Keratinocyte (primary cell): ENCODE measurements at regions not wholly inside any gene's neighbourhood (a gene's known extent, or its start where the extent isn't known, plus 50 kb on each side); places are given as distances from the start of the nearest gene placed in this dataset.

Experiments used
- DNase-seq: peaks from one replicate; pipeline ENCODE4 v3.0.0-alpha.2; 2011; ENCODE audit warnings: low read depth, missing footprints, low spot score
- FAIRE-seq: peaks from 2 replicates; lab custom pipeline; 2011; peaks lifted over from hg19 to GRCh38; lab: Jason Lieb, UNC
- H2AFZ ChIP-seq: 2 replicates; pipeline ENCODE4 v1.6.0; 2012; ENCODE audit warnings: low read length, control low read depth, inconsistent platforms; ENCODE audit not compliant: control insufficient read depth
- H3K27ac ChIP-seq: 2 replicates; pipeline ENCODE4 v1.5.1; 2011; ENCODE audit warnings: low read length; ENCODE audit not compliant: control insufficient read depth, insufficient read depth
- H3K27me3 ChIP-seq: 3 replicates; pipeline ENCODE4 v1.6.0; 2011; ENCODE audit warnings: low read length; ENCODE audit not compliant: control insufficient read depth, insufficient read depth; ENCODE audit errors: extremely low read depth
- H3K36me3 ChIP-seq, 2 experiments: 2 replicates in 1 of 2; 3 replicates in 1 of 2; pipeline ENCODE4 v1.5.1; 2011; ENCODE audit warnings: low read length in 2 of 2, mild to moderate bottlenecking in 1 of 2; ENCODE audit not compliant: control insufficient read depth in 2 of 2, insufficient read depth in 2 of 2; ENCODE audit errors: extremely low read depth in 1 of 2
- H3K4me1 ChIP-seq: 3 replicates; pipeline ENCODE4 v1.5.1; 2011; ENCODE audit warnings: low read length; ENCODE audit not compliant: control insufficient read depth, insufficient read depth; ENCODE audit errors: extremely low read depth
- H3K4me2 ChIP-seq: 3 replicates; pipeline ENCODE4 v1.6.0; 2011; ENCODE audit warnings: low read depth, low read length; ENCODE audit not compliant: control insufficient read depth, insufficient read depth; ENCODE audit errors: extremely low read depth
- H3K4me3 ChIP-seq, 3 experiments: fragments of 200-600 bp in 1 of 3; sonication (generic) in 1 of 3; 2 replicates in 2 of 3; 3 replicates in 1 of 3; pipeline ENCODE4 v1.5.1; 2011 to 2016; ENCODE audit warnings: low read length in 3 of 3, mild to moderate bottlenecking in 3 of 3, control low read depth in 2 of 3, inconsistent platforms in 1 of 3, low read depth in 1 of 3, mixed read lengths in 1 of 3, mixed run types in 1 of 3, moderate library complexity in 1 of 3; ENCODE audit not compliant: control insufficient read depth in 2 of 3, insufficient read depth in 2 of 3; ENCODE audit errors: extremely low read depth in 1 of 3
- H3K79me2 ChIP-seq: 2 replicates; pipeline ENCODE4 v1.6.0; 2012; ENCODE audit warnings: low read length; ENCODE audit not compliant: control insufficient read depth, insufficient read depth
- H3K9ac ChIP-seq: 3 replicates; pipeline ENCODE4 v1.6.0; 2011; ENCODE audit warnings: low read length; ENCODE audit not compliant: control insufficient read depth, insufficient read depth; ENCODE audit errors: extremely low read depth
- H3K9me1 ChIP-seq: 3 replicates; pipeline ENCODE4 v1.6.0; 2011; ENCODE audit warnings: low read length; ENCODE audit not compliant: control insufficient read depth, insufficient read depth; ENCODE audit errors: extremely low read depth
- H3K9me3 ChIP-seq: 2 replicates; pipeline ENCODE4 v1.5.1; 2012; ENCODE audit warnings: low read depth, low read length; ENCODE audit not compliant: control insufficient read depth
- H4K20me1 ChIP-seq: 3 replicates; pipeline ENCODE4 v1.6.0; 2011; ENCODE audit warnings: low read length; ENCODE audit not compliant: control insufficient read depth, insufficient read depth; ENCODE audit errors: extremely low read depth
- CTCF ChIP-seq, 3 experiments: IDR thresholded peaks in 1 of 3; conservative IDR thresholded peaks in 1 of 3; optimal IDR thresholded peaks in 1 of 3; 2 replicates in 2 of 3; 3 replicates in 1 of 3; pipeline versions ENCODE3 to v1.5.1; 2011; ENCODE audit warnings: low read length in 3 of 3, mild to moderate bottlenecking in 3 of 3, moderate library complexity in 2 of 3, control low read depth in 1 of 3, inconsistent platforms in 1 of 3; ENCODE audit not compliant: insufficient read depth in 2 of 3; ENCODE audit errors: extremely low read depth in 1 of 3
- EZH2 ChIP-seq: IDR thresholded peaks from one replicate; pipeline ENCODE4 v1.6.1; 2012; ENCODE audit warnings: inconsistent platforms, mild to moderate bottlenecking, low read length, moderate library complexity
- dilution Hi-C: fragments of 300-500 bp; cut with MboI; formaldehyde crosslinking; loops from one replicate; pipeline ENCODE4 v1.7.0; 2020; ENCODE audit warnings: low sequenced_read_pairs; ENCODE audit not compliant: extremely low pct_ligation_motif_present

GRCh38 chr5:31079668-31080067 is 113.8 kb upstream of the CDH6 start:
- Histone ChIP-seq H3K4me2 (no peak overlapping the region), H3K9me3 (no peaks in the 10 kb centered on the region), H2AFZ (no peak overlapping the region), H3K9ac (no peak overlapping the region), H4K20me1 (no peaks in the 10 kb centered on the region), H3K9me1 (no peaks in the 10 kb centered on the region), H3K4me1 (no peaks in the 10 kb centered on the region), H3K79me2 (no peaks in the 10 kb centered on the region), H3K4me3 (no peak overlapping the region), H3K27ac (no peak overlapping the region), H3K27me3 (no peaks in the 10 kb centered on the region), H3K36me3 (no peaks in the 10 kb centered on the region)
- TF ChIP-seq EZH2: no peak
- no peak for TF ChIP-seq CTCF (optimal IDR thresholded peaks at IDR 0.05 in 1 of 3, IDR thresholded peaks at IDR 0.05 in 1 of 3, conservative IDR thresholded peaks at IDR 0.05 in 1 of 3; ENCODE audit: extremely low read depth in 1 of 3, insufficient read depth in 2 of 3, low read length in 3 of 3)
- FAIRE-seq (no peak), DNase-seq (no peak)
- dilution Hi-C loops: no loop called here

- DNase-seq (no peak), FAIRE-seq (no peak)
- TF ChIP-seq EZH2: no peak
- no peak for TF ChIP-seq CTCF (optimal IDR thresholded peaks at IDR 0.05 in 1 of 3, IDR thresholded peaks at IDR 0.05 in 1 of 3, conservative IDR thresholded peaks at IDR 0.05 in 1 of 3; ENCODE audit: extremely low read depth in 1 of 3, insufficient read depth in 2 of 3, low read length in 3 of 3)
- Histone ChIP-seq H3K9me3 (no peaks in the 10 kb centered on the region), H3K36me3 (no peaks in the 10 kb centered on the region), H3K9ac (no peak overlapping the region), H3K9me1 (no peaks in the 10 kb centered on the region), H3K4me3 (no peak overlapping the region), H3K27ac (no peak overlapping the region), H3K4me1 (no peaks in the 10 kb centered on the region), H3K4me2 (no peak overlapping the region), H3K79me2 (no peaks in the 10 kb centered on the region), H4K20me1 (no peaks in the 10 kb centered on the region), H2AFZ (no peak overlapping the region), H3K27me3 (no peaks in the 10 kb centered on the region)
- dilution Hi-C loops: no loop called here
Measured at GRCh38 chr5:31078956-31079355, 114.5 kb upstream of the CDH6 start.
